ENCODE measurements at regions not wholly inside any gene's neighbourhood (a gene's known extent, or its start where the extent isn't known, plus 50 kb on each side); places are given as distances from the start of the nearest gene placed in this dataset.

GRCh38 chr14:22232933-22233332, 356.1 kb downstream of the DAD1 start:
- DNase-seq (ENCODE audit: low read depth) = no peak
- TF ChIP-seq, protein P1, sequence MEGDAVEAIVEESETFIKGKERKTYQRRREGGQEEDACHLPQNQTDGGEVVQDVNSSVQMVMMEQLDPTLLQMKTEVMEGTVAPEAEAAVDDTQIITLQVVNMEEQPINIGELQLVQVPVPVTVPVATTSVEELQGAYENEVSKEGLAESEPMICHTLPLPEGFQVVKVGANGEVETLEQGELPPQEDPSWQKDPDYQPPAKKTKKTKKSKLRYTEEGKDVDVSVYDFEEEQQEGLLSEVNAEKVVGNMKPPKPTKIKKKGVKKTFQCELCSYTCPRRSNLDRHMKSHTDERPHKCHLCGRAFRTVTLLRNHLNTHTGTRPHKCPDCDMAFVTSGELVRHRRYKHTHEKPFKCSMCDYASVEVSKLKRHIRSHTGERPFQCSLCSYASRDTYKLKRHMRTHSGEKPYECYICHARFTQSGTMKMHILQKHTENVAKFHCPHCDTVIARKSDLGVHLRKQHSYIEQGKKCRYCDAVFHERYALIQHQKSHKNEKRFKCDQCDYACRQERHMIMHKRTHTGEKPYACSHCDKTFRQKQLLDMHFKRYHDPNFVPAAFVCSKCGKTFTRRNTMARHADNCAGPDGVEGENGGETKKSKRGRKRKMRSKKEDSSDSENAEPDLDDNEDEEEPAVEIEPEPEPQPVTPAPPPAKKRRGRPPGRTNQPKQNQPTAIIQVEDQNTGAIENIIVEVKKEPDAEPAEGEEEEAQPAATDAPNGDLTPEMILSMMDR (conservative IDR thresholded peaks at IDR 0.05; ENCODE audit: low read depth, low read length) = no peak
- H3K4me3 ChIP-seq (ENCODE audit: low read length) = no peak overlapping the region

DNA sequence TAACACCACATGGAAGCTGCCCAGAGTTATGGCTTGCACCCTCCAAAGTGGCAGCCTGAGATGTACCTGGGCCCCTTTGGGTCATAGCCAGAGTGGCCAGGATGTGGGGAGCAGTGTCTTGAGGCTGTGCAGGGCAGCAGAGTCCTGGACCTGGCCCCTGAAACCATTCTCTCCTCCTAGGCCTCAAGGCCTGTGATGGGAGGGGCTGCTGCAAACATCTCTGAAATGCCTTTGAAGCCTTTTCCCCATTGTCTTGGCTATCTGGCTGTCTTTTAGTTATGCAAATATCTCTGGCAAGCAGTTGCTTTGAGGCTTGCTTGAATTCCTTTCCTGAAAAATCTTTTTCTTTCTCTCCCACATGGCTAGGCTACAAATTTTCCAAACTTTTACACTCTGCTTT, 356.5 kb downstream of the DAD1 start:
- no peak for DNase-seq (ENCODE audit: low read depth)
- TF ChIP-seq, protein P1 (conservative IDR thresholded peaks at IDR 0.05; ENCODE audit: low read depth, low read length) = no peak

DNA sequence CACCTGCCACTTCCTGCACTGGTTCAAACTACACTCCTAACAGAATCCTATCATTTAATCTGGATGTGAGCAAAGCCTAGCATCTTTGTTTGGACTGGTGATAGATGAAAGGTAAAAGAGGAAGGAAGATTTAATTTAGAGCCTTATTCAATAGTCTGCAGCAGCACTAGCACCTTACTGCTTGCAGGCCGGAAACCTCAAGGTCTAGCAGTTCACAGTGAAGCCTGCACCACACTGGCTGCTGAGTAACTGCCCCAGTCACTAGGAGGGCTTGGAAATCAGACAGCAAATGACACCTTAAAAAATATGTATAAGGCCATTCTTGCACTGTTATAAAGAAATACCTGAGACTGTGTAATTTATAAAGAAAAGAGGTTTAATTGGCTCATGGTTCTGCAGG, 358.0 kb downstream of the DAD1 start:
- no peak overlapping the region for H3K4me3 ChIP-seq (ENCODE audit: low read length)
- no peak for DNase-seq (ENCODE audit: low read depth)

More for the DNA sequence above, 356.5 kb downstream of the DAD1 start:
- no peak overlapping the region for H3K4me3 ChIP-seq (ENCODE audit: low read length)

DNA sequence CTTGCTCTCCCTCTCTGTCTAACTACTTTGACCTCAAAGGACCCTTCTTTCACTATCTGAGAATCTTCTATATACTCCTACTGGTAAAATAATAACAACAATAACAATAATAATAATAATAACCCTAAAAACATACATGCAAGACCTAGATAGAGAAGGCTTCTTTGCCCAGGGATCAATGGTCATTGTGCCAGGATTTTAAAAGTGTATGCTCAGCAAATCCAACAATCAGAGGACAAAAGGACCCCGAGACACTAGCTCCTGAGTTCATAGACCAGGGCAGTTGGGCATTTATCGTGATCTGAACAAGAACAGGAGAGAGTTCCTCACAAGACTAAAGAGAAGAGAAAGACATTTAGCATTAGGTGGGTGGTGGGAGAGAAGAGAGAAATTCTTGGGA, 358.5 kb downstream of the DAD1 start:
- DNase-seq (ENCODE audit: low read depth) = no peak
- TF ChIP-seq, protein P1 (conservative IDR thresholded peaks at IDR 0.05; ENCODE audit: low read depth, low read length) = no peak
- H3K4me3 ChIP-seq (ENCODE audit: low read length) = no peak overlapping the region

More for the DNA sequence above, 358.0 kb downstream of the DAD1 start:
- TF ChIP-seq, protein P1 (conservative IDR thresholded peaks at IDR 0.05; ENCODE audit: low read depth, low read length) = no peak

GRCh38 chr14:22227084-22227483, 361.9 kb downstream of the DAD1 start:
- TF ChIP-seq, protein P1 (conservative IDR thresholded peaks at IDR 0.05; ENCODE audit: low read depth, low read length) = no peak
- no peak for DNase-seq (ENCODE audit: low read depth)
- no peak overlapping the region for H3K4me3 ChIP-seq (ENCODE audit: low read length)

- DNase-seq (ENCODE audit: low read depth) = no peak
- H3K4me3 ChIP-seq (ENCODE audit: low read length) = no peak overlapping the region
- TF ChIP-seq, protein P1 (conservative IDR thresholded peaks at IDR 0.05; ENCODE audit: low read depth, low read length) = peak; percentile 38
Observed at GRCh38 chr14:22226381-22226780, 362.6 kb downstream of the DAD1 start.

- TF ChIP-seq, protein P1 (conservative IDR thresholded peaks at IDR 0.05; ENCODE audit: low read depth, low read length) = no peak
- H3K4me3 ChIP-seq (ENCODE audit: low read length) = no peak overlapping the region
- DNase-seq (ENCODE audit: low read depth) = peak; percentile 26
Observed at GRCh38 chr14:22225516-22226140, 363.4 kb downstream of the DAD1 start.

All from retinal pigment epithelial cell (primary cell).